Stimulated activated CD4-positive, alpha-beta T cell treated with anti-CD3 and anti-CD28 coated beads, Interleukin-1b, Interleukin-23, amount 100 ng/mL, for 24 hours (primary cell): ENCODE measurements at regions not wholly inside any gene's neighbourhood (a gene's known extent, or its start where the extent isn't known, plus 50 kb on each side); places are given as distances from the start of the nearest gene placed in this dataset.

Experiments
- DNase-seq, 4 experiments: peaks; one replicate each; pipeline ENCODE4 v3.0.0-alpha.2; 2020; ENCODE audit warnings: low read depth in 4 of 4, low spot score in 1 of 4

DNA sequence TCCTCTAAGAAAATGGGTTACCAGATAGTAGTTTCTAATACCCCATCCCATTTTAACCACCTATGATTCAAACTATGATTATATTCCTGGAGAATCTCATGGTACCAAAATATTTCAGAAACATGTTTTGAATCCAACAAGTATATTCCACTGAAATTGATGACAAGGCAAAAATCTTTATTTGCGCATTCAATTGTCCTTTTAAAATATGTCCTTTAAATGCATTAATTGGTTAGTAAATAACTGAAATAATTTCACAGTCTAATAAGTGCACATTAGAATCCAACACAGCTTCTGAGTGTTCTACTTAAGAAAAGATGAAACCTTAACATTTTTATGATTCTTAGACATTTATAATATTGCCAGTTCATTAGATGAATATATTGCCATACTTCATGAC lies 356.6 kb downstream of the SETD4 start:
- no peak for DNase-seq

GRCh38 chr21:35699361-35699760 lies 361.0 kb downstream of the SETD4 start:
- DNase-seq: no peak

DNA sequence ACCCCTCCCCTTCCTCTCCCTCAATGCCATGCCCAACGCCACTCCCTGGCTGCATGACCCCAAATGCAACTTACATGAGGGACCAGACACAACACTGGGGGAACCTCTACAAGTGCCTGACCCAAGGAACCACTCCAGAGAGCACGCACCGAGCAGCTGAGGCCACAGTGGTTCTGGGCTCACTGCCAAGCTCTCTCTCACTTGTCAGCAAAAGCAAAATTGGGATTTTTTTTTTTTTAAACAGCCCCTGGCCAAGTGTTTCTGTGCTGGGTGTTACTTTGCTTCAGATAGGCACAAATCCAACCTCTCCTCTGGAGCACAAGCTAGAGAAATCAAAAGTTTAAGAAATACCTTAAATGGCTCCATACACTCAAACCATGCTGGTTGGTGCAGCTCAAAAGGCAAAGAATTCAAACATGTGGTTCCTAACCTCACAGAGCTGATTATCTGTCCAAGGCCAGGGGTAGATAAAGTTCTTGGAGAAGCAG lies 363.0 kb downstream of the SETD4 start:
- DNase-seq: no peak

DNA sequence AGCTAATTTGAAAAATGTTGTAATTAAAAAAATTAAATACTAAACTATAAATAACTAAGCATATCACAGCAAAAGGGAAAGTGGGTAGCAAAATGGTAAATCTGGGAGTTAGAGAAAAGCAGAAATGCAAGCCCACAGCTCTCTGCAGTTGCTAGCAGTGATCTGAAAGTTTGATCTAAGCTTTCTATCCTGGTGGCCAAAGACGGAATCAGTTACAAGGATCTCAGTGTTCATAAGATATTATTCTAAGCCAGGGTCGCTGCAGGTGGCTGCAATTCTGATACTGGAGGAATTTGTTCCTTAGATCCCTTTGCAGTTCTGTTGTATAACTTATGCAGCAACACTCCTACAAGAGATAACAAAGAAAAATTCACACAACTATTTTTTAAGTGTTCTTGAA lies 363.7 kb downstream of the SETD4 start:
- DNase-seq: no peak

GRCh38 chr21:35692311-35692710 lies 368.0 kb downstream of the SETD4 start:
- no peak for DNase-seq

- DNase-seq: no peak
These were observed 369.9 kb downstream of the SETD4 start for GRCh38 chr21:35690436-35690835.

GRCh38 chr21:35686156-35686555 lies 374.2 kb downstream of the SETD4 start:
- no peak for DNase-seq

DNA sequence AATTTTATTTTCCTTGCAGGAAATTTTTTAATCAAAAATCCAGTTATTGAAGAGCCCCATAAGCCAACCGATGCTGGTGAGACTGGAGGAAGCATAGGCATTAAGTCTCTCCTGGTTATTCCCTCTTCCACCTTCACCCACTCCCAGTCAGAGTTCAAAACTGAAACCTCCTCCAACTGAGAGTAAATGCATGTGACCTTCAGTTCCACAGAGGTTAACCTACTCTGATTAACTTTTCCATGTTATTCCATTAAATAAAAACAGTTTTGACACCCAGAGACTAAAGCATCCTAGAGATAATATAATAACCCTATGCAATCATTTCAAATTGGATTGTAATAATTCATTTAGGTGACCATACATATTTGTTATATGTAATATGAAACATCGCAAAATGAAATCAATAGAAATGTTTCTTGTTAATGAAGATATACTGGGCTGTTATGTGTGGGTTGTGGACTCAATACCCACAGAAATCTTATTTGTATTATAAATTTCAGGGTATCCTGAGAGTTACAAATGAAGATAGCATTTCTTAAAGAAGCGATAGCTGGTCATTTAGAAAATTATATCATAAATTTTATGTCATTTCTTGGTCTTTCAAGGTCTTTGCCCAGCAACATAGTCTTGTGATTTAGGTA lies 376.5 kb downstream of the SETD4 start:
- DNase-seq: no peak

DNA sequence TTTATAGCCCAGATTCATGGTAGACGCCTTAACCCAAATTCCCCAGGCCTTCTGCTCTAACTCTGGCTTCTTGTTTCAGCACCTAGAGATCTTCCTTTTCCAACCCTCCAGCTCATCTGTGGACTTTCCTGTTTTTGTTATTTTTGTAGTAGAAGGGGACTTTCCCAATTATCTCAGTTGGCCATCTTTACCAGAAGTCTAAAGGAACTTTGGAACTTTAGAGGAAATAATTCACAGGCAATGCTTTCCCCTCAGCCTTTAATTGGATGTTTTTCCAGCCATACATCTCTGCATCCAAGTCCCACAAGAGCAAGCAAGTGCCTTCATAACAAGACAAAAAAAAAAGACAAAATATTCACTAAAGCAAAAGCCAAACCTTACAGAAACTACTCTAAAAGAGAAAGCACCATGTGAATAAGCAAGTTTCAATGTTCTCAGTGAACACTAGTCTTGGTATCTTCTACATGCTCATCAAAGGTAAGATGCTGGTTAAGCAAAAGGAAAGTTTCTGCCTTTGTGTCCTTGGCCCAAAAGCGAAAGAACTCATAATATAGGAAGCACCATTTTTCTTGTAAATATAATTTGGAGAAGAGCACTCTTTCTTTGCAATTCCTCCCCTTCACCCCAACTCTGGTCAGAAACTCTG lies 377.3 kb downstream of the SETD4 start:
- DNase-seq: no peak

DNA sequence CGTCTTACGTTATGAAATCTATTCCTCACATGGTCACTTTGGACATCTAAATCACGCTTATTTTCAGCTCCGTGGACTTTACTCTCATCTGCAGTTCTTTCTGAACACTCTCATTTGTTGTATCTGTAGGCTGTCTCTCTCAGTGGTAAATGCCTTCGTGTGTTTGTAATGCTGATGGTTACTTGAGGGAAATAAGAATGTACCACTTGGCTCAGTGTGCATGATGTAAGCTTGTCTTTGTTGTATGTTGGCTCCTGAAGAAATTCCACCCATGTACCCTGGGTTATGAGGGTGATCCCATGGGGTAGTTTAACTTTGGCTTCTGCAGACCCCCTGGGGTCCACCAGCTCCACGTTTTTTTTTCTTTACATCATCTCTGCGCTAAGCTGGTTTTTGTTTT lies 378.4 kb downstream of the SETD4 start:
- no peak for DNase-seq

GRCh38 chr21:35679076-35679475 lies 381.2 kb downstream of the SETD4 start:
- DNase-seq: no peak

DNA sequence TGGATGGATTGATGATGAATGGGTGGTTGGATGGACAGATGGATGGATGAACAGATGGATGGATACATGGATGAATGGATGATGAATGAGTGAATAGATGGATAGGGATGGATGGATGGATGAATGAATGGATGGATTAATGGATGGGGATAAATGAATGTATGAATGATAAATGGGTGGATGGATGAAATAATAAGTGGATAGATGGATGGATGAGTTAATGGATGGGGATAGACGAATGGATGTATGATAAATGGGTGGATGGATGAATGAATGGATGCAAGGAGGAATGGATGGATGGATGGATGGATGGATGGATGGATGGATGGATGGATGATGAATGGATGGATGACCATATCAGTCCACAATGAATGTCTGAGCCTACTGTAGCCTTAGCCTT lies 381.9 kb downstream of the SETD4 start:
- DNase-seq: no peak

DNA sequence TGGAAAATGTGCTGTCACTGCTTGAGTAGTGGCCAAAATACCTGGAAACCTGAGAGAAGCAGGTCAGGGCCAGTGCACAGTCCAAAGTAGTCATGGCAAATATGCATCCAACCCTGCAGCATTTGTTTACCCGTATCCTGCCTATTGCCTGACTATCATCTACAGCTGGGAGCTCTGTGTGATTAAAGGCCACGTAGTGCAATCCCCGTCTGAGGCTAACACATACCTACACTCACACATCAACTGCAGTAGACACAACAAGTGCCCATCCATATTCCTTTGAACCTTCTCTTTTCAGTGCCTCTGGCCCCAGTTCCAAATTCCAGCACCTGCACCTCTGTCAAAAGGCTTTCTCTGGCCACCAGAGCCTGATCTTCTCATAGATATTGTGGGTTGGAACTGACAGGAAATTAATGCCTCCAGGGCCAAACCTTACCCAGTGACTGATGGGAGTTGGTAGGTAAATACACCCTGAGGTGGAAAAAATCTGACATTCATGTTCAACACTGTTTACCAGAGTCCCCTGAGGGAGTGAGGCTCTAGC lies 383.0 kb downstream of the SETD4 start:
- DNase-seq: no peak

DNA sequence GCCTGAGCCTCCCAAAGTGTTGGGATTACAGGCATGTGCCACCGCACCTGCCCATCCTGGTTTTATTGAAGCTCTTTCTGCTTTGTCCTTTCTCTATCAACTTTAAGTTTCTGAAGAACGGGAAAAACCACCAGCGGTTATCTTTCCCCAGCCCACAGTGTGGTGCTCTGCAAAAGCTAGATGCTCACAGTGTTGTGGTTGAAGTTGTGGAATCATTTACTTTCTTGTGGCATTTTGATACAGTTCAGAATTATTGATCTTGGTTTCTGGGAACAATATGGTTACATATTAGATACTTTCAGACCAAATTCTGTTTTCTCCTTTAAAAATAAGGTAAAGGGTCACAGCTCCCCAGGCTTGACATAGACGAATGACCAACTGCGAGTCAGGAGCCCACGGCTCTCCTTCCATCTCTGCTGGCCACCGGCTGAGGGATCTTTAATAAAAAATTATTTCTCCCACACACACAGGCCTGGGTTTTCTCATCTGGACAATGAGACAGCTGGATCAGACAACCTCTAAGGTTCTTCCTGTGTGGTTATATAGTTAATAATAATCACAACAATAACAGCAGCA lies 385.3 kb downstream of the SETD4 start:
- DNase-seq: no peak

- DNase-seq: no peak
These were observed 386.1 kb downstream of the SETD4 start for GRCh38 chr21:35674091-35674671.

DNA sequence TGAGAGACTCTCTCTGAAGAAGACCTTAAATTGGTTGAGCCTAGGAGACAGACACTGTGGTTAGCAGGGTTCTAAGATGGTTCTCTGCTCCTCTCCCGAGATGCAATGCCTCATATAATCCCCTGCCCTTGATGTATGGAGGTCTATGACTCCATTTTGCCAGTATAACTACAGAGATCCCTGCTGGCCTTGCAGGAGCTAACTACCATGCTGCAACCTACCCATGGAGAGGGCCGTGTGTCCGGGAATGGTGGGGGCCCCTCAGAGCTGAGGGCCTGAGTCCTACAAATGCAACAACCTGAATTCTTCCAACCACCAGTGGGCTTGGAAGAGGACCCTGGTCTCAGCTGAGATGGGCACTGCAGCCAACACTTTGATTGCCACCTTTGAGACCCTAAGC lies 388.0 kb downstream of the SETD4 start:
- DNase-seq: no peak

GRCh38 chr21:35664683-35665082 lies 395.6 kb downstream of the SETD4 start:
- DNase-seq: no peak

DNA sequence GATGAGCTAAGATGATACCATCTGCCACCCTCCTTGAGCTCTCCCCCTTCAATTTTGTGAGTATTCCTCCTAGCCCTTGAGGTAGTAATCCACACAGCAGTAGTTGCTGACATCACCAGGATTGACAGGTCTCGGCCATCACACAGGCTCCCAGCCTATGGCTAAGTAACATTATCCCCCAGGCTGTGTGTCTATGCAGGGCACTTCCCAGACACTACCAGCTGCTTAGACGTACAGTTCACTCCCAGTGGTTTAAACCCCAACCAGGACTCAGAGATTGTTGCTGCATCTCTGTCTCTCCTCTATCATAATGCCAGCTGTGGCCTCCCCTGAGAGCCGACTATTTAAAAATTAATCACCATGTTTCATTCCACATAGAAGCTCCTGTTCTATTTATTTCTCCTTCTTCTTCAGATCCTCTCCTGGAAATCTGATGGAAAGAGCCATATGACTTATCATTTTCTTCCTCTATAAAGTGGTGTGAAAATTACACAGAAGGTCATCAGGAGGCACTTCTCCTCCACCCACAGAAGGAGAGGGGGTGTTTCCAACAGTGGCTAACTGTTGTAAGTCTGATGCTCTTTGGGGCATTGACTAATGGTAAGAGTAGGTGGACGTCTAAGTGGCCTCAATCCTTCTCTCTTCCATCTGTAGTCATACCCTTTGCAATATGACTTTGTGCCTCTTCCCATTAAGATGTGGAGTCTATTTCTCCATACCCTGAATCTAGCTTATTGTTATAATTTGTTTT lies 396.3 kb downstream of the SETD4 start:
- no peak for DNase-seq

DNA sequence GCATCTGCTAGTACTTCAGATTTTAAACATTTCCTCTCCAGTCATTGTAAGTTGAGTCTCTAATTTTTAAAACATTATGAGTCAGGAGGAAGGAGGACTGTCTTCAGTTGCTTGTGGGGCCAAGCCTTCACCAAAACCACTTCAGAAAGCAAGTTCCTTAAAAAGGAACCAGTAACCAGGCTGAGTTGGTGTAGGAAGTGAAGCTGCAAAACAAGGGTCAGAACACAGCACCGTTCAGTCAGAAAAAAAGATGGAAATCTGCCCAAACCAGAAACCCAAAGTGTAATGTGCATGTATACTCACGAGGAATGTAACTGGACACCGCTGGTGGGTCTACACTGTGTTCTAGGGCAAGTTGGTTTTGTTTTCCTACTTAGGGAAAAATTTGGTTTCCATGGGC lies 402.1 kb downstream of the SETD4 start:
- no peak for DNase-seq

- DNase-seq: no peak
These were observed 407.5 kb downstream of the SETD4 start for GRCh38 chr21:35652872-35653271.

DNA sequence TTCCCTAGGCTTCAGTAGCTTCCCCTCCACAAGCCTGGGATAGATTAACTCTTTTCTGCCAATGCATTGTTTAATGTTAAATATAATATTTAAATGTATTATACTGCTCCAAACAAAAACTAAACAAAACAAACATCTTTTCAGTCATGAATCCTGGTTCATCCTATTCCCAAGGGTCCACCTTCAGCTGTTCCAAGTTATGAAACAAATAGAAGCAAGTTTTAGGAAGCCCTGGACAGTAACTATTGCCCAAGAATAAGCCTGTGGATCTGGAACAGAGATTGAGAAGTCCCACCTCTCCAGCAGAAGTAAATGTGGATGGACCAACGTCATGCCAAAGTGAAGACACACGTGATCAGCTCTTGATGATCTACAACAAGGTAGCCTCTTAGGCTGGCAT lies 408.1 kb downstream of the SETD4 start:
- DNase-seq: no peak
